GM21447 (cell line): ENCODE measurements at regions not wholly inside any gene's neighbourhood (a gene's known extent, or its start where the extent isn't known, plus 50 kb on each side); places are given as distances from the start of the nearest gene placed in this dataset.
"Not testable (repeated sequence)": the region's sequence is repeated elsewhere in the genome, so short reads cannot be mapped to it uniquely, and the experiment has no call there.

ENCODE experiments used
- ATAC-seq: cut with Tn5 transposase; IDR thresholded peaks from one replicate; pipeline ENCODE4 v1.9.1; 2021; ENCODE audit not compliant: unreplicated experiment

DNA sequence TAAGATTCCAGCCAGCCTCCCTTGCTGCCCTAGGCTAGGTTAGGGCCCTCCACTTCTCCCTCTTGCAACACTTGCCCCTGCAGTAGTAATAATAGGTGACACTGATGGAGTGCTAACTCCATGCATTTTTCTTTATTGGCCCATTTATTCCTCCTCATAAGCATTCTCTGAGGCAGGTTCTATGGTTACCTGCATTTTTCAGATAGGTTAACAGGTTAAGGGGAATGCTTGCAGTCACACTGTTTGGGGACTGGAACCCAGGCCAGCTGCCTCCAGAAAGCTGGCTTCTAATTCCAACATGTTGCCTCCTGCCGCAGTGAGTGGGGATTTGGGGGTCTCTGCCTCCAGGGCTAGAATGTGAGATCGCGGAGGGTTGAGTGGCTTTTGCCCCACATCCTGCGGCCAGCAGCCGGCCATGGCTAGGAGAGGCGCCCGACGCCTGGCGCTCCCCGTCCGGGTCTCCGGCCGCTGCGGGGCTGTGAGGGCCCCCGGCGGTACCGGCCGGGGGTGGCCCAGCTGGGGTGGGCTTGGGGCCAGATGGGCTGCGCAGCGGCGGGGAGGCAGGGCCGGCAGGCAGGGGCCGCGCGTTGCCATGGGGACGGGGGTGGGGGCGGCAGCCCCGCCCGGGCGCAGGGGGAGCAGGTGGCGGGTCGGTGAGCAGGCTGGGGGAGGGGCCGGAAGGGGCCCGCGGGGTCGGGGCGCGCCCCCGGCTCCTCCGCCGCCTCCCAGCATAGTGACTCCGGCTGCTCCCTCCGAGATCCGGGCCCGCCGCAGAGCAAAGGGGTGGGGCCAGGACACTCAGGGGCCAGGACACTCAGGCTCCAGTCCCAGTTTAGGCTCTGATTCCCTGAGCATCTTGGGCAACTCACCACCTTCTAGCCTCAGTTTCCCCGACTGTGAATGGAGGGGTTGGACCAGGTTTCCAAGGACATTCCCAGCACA, 68.4 kb upstream of the SSBP3 start:
- ATAC-seq: no peak

- ATAC-seq: no peak
Observed at GRCh38 chr1:54471588-54471987, 65.4 kb upstream of the SSBP3 start.

DNA sequence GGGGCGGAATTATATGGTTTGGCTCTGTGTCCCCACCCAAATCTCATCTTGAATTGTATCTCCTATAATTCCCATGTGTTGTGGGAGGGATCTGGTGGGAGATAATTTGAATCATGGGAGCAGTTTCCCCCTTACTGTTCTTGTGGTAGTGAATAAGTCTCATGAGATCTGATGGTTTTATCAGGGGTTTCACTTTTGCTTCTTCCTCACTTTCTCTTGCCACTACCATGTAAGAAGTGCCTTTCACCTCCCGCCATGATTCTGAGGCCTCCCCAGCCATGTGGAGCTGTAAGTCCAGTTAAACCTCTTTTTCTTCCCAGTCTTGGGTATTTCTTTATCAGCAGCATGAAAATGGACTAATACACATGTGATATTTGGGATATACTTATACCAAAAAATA, 63.2 kb upstream of the SSBP3 start:
- ATAC-seq: not testable (repeated sequence)

DNA sequence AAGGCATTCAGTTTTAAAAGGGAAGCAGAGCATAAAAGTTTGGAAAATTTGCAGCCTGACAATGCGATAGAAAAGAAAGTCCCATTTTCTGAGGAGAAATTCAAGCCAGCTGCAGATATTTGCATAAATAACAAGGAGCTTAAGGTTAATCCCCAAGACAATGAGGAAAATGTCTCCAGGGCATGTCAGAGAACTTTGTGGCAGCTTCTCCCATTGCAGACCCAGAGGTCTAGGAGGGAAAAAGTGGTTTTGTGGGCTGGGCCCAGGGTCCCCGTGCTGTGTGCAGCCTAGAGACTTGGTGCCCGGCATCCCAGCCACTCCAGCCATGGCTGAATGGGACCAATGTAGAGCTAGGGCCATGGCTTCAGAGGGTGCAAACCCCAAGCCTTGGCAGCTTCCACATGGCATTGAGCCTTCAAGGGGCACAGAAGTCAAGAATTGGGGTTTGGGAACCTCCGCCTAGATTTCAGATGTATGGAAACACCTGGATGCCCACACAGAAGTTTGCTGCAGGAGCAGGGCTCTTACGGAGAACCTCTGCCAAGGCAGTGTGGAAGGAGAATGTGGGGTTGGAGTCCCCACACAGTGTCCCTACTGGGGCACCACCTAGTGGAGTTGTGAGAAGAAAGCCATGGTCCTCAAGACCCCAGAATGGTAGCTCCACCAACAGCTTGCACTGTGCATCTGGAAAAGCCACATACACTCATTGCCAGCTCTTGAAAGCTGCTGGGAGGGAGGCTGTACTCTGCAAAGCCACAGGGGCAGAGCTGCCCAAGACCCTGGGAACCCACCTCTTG, 62.3 kb upstream of the SSBP3 start:
- ATAC-seq: not testable (repeated sequence)

GRCh38 chr1:54465351-54465811, 59.2 kb upstream of the SSBP3 start:
- ATAC-seq: no peak

DNA sequence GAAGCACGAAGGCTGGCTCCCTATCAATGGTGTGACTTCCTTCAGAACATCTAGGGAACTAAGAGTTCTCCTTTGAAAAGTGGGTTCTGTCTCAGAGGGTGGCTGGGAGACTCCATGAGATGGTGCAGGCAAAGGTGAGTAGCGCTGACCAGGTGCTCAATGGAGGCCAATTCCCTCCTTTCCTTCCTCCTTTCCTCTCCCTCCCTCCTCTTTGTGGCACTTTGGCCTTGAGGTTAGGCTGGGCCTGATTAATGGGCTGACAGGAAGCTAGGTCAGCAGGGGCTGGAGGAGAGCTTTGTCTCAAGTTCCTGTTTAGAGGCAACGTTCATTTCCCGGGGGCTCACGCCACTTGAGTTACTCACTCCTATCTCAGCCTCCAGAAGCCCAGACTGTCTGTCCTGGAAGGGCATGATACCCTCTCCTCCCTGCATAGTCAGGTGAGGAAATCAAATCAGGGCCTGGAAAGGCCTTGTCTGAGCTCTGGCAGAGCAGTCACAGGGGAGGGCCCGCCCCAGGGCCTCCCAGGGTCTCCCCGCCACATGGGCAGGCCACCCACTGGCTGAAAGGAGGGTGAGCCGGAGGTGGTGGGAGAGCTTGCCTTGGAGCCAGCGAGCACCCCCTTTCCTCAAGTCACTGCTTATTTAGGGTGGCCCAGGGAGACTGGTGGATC, 58.4 kb upstream of the SSBP3 start:
- ATAC-seq: no peak

DNA sequence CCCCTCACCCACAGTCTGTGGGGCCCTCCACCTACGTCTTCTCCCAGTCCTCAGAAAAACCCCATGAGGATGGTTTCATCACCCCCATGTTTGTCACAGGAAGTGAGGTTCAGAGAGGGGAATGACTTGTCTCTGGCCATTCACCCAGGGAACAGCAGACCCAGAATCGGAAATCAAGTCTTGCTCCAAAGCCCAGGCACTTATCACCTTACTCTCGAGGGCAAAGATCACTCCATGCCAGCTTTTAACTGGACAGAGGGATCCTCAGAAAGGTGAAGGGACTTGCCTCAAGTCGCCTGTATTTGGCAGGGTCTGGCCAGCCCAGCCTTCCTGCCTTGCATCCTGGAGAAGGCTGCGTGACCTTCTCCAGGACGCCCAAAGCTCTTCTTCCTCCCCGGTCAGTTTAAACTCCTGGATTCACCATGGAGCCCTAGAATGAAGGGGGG, 57.9 kb upstream of the SSBP3 start:
- no peak for ATAC-seq

DNA sequence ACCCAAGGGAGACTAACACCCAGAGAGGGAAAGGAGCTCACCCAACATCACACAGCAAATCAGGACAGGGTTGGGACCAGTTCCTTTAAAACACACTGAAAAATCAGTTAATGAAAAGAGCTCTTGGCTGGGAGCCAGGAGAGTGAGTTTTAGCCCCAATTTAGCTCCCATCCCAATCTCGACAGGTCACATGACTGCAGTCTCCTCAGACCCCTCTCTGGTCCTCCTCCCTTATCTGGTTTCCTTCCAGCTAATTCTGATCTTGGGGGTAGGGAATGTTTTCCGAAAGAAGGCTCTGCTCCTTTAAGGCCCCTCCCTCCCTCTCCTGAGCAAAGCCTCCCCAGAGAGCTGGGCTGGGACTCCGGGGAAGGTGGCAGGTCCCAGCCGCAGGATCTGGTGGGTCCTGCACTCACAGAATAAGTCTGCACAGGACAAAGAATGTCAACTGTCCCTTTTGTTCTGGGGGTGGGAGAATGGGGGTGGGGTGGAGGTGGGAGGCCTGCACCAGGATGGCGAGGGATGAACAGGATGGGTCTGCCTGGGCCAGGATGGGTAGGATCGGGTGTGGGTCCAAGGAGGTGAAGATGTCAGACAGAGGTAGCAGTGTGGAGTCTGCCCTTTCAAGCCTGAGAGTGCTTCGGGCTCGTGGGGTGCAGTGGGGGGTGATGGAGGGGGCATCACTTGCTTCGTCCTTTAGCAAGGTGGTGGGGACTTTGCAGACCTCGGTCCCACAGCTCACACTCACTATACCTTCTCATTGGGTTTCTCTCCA, 57.3 kb upstream of the SSBP3 start:
- no peak for ATAC-seq

- ATAC-seq: no peak
Observed at GRCh38 chr1:54462597-54463258, 56.5 kb upstream of the SSBP3 start.

DNA sequence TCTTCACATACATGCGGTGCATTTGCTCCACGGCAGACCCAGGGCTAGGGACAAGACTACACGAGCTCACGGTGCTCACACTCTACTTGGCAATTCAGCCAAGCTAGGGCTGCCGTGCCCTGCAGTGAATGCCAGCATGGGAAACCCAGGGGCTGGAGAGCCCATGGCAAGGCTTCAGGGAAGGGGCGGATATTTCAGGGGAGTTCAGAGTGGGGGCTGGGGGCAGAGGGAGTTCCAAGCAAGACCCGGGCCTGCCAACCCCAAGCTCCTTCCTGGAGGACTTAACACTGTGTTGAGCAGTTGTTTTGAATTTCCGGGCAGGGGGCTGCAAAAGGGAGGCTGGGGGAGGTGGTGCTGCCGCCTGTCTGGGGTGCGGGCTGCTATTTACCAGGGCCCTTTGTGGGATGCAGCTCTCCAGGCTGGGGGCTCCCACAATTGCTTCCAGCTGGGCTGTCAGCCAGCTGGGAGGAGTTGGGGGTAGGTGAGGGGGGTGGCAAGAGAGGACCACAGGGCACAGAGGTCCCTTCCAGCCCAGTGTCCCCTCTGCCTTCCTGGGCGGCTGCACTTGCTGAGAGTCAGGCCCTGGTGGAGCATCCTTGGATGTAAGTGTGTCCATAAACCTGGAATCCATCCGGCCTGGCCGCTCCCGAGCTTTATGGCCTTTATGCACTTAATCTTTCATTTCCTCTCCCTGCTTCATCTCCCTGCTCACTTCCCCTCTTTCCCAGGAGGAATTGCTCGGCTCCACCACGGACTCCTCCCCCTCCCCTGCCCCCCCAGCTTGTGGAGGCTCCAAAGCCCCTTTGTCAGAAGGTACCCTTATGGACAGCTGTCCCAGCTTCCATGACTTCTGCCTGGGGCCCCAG, 55.8 kb upstream of the SSBP3 start:
- no peak for ATAC-seq

DNA sequence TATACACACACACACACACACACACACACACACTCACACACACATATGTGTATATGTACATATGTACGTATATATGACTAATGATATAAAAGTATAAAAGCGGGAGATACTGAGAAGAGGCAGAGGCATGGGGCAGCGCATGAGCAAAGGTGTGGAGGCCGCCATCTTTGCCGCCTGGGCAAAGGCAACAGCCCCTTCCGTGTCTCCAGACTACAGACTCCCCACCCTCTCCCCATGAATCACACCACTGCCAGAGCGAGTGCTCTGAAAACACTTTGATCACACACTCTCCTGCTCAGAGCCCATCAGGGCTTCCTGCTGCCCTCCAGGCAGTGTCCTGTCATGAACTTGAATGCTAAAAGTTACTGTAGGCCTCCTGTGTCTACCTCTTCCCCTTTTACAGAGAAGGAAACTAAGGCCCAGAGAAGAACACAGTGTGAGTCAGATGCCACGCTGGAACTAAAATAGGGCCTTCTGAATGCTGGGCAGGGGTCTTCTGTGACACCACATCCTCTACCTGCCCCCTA, 54.7 kb upstream of the SSBP3 start:
- no peak for ATAC-seq

GRCh38 chr1:54460351-54460750, 54.2 kb upstream of the SSBP3 start:
- ATAC-seq: no peak

DNA sequence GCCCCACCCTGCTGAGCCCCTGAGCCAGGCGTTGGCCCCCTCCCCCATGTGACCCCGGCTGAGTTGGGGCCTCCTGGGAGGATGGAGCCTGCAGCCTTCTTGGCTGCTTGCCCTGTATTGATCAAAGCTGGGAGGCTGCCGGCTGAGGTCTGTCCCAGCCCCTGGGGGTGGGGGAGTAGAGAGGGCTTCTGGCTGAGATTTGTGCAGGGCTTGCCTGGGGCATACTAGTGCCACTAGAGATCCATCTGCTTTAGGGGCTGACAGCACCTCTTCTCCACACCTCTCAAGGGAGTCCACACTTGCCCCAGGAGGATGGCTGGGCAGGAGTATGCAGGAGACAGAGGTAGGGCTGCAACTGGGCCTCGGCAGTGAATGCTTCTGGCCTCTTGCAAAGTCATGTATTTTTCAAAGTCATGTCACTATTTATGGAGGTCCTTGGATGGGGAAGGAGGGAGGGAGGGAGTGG, 53.6 kb upstream of the SSBP3 start:
- no peak for ATAC-seq

- ATAC-seq: no peak
Observed at GRCh38 chr1:54459140-54459539, 52.9 kb upstream of the SSBP3 start.

GRCh38 chr1:54456921-54457529, 50.8 kb upstream of the SSBP3 start:
- no peak for ATAC-seq

GRCh38 chr1:54456361-54456760, 50.2 kb upstream of the SSBP3 start:
- no peak for ATAC-seq
